ENCODE measurements at regions not wholly inside any gene's neighbourhood (a gene's known extent, or its start where the extent isn't known, plus 50 kb on each side); places are given as distances from the start of the nearest gene placed in this dataset.

- no peak for DNase-seq
These were observed 108.6 kb upstream of the MAD2L1 start for GRCh38 chr4:120175272-120175671.

DNA sequence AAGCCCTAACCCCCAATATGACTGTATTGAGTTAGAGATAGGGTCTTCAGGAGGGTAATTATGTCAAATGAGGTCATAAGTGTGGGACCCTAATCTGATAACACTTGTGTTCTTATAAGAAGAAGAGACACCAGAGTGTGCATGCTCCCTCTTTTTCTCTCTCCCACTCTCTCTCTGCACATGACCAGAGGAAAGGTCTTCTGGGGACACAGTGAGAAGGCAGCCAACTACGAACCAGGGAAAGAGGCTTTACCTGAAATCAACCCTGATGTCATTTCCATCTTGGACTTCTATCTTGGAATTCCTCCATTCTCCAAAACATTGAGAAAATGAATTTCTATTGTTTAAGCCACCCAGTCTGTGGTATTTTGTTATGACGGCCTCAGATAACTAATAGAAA is 97.2 kb upstream of the MAD2L1 start:
- DNase-seq = no peak

- no peak for DNase-seq
These were observed 92.3 kb upstream of the MAD2L1 start for GRCh38 chr4:120158841-120159463.

DNA sequence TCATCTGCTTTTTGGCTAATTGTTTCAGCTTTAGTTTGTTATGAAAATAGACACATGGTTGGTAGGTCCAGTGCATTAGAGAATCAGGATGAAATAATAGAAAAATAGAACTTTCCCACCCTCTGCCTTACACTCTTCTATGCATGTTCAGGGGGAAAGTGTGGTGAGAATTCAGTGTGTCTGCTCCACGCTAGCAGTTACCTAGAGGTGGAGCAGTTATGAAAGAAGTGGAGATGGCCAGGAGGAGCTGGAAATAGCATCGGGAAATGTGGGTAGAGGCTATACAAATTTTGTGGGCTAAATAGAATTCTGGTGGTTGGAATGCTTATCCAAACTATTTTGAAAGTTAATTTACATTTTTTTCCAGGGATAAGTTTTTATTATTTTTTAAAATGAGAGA is 91.4 kb upstream of the MAD2L1 start:
- peak; percentile 46 for DNase-seq

DNA sequence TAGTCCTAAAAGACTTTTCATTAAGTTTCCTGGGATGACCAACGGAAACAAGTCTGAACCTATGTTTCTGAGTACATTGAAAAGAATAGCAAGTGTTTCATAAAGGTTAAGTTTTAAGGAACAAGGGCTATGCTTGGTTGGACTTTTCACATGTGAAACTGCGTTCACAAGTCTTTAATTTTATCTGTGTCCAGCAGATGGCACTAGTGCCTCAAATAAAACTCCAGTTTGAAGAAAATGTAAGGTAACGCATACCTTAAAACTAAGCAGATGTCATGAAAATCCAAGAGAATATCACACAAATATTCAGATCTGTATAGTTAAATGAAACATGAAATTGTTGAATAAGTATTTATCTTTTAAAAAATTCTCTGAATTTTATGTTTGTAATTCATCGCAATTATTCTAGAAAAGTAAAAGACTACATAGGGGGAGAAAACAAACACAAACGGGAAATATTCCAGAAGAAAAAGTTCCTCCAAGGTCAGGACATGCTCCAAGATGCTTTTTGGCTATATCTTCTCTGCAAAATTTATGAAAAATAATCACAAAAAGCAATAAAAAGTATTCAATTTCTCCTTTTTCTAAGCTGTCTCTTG is 89.6 kb upstream of the MAD2L1 start:
- peak; percentile 71 for DNase-seq

DNA sequence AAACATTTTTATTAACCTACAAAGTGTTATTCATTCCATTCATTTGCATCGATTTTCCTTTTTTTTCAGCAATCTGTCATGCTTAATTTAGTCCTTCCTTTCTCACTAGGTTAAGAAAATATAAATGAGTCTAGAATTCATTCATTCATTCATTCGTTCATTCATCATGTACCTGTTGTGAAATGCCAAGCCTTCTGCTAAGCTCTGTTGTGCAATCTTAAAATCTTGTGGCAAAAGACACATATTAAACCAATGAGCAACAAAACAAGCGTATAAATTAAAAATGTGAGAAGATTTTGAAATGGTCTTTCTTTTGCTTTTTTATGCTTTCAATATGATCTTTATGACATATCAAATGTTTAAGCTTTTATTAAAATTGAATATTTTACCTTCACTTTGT is 88.6 kb upstream of the MAD2L1 start:
- DNase-seq = no peak

GRCh38 chr4:120144634-120145033 is 78.0 kb upstream of the MAD2L1 start:
- DNase-seq = no peak

DNA sequence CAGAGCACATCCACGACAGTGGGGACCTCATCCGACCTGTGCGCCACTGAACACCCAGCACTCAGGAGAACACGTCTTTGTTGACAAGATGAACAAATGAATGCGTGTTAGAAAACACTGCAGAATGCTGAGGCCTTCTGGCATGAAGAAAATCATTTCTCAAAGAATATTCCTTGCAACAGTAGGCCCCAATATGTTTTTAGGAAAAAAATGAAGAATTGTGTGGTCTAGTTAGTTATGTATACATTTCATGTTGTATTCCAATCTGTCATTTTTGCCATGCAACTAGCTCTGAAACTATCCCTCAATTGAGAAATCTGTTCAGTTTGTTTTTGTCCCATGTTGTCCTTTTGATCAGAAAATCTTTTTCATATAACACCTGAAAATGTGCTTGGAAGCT is 77.4 kb upstream of the MAD2L1 start:
- no peak for DNase-seq

DNA sequence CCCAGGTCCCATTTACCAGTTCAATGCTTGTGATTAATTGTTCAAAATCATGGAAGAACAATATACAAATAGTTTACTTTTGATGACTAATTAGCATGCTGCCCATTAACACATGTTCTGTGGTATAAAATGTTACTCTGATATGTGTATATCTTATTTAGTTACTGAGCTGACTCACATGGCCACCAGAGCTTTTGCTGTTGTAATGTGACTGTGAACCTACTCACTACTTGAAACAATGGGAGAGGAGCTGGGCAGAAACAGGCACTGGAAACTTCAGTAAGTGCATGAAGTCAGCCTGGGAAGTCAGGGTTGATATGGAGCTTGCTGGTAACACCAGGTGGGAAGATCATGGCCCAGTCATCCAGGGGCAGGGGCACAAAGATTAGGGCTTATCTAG is 72.7 kb upstream of the MAD2L1 start:
- DNase-seq = no peak

DNA sequence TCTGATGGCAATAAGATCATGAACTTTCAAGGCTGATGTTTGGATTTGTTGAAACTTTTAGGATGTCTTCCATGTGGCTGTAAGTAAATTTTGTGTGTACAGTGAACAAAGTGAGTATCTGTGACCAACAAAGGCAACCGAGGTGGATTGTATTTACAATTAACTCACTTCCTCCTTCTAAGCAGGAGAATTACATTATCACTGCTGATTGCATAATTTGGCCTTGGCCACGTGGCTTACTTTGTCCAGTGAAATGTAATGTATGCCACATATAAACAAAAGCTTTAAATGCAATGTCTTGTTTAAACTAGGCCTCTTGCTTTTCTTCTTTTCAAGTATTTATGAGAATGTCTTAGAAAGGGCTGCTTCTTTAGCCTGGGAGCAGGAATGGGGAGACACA is 66.3 kb upstream of the MAD2L1 start:
- no peak for DNase-seq

- DNase-seq = no peak
These were observed 64.1 kb upstream of the MAD2L1 start for GRCh38 chr4:120130786-120131185.
